Skin epidermis (tissue), 12 donors: ENCODE measurements at regions not wholly inside any gene's neighbourhood (a gene's known extent, or its start where the extent isn't known, plus 50 kb on each side); places are given as distances from the start of the nearest gene placed in this dataset.

Experiments
- H3K27ac ChIP-seq, 21 experiments: fragments of 200-600 bp; sonication (generic) in 11 of 21; one replicate each; pipeline ENCODE4 v1.5.0; 2020; ENCODE audit warnings: mild to moderate bottlenecking in 3 of 21, inconsistent platforms in 2 of 21, moderate library complexity in 2 of 21
- H3K4me3 ChIP-seq, 7 experiments: fragments of 200-600 bp; sonication (generic) in 2 of 7; one replicate each; pipeline ENCODE4 v1.5.0; 2020; ENCODE audit warnings: inconsistent platforms in 2 of 7, mild to moderate bottlenecking in 2 of 7, moderate library complexity in 1 of 7

GRCh38 chr2:60603533-60604190, 50.2 kb upstream of the BCL11A start:
- H3K4me3 ChIP-seq: no peak overlapping the region
- peak overlapping the region in 1 of 21 experiments; percentile 41 for H3K27ac ChIP-seq

DNA sequence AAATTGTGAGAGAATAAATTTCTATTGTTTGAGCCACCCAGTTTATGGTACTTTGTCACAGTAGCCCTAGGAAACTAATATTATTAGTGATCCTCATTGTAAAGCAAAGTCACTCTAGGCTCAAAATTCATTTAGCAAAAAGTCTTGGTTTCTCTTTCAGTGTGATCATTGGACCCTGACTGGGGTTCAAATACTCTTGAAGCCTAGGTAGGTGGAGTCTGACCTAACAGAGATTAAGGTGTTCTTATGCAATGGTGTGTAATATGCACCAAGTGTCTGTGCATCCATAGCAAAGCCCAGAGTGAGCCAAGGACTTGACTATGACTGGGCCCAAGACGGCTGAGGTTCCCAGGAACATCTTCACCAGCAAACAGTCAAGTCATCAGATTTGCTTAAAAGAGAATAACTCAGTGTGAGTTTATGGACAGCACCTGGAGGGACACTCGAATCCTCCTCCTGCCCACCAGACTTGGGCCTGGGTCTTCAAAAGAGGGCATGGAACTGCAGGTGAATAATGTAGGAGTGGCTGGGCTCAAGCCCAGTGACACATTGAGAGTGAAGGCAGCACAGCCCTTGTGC, 51.1 kb upstream of the BCL11A start:
- H3K27ac ChIP-seq: no peak overlapping the region
- no peak overlapping the region for H3K4me3 ChIP-seq

DNA sequence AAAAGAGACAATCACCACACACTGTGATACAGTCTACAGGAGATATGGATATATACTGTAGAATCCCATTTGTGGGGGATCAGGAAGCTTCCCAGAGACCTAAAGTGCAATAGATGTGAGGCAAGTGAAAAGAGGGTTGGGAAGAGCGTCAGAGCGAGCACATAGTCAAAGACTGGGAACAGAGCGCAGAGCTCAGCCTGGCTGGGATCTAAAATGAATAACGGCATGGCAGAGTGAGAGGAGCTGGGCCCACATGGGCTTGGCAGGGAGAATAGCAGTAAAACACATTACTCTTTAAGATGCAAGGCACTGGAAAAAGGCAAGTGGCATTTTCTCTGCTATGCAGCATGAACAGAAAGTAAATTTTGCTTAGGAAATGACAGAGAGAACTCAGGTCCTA, 52.4 kb upstream of the BCL11A start:
- Histone ChIP-seq H3K4me3 (no peak overlapping the region), H3K27ac (no peak overlapping the region)

- Histone ChIP-seq H3K4me3 (no peak overlapping the region), H3K27ac (no peak overlapping the region)
Measured at GRCh38 chr2:60608679-60609078, 55.2 kb upstream of the BCL11A start.

DNA sequence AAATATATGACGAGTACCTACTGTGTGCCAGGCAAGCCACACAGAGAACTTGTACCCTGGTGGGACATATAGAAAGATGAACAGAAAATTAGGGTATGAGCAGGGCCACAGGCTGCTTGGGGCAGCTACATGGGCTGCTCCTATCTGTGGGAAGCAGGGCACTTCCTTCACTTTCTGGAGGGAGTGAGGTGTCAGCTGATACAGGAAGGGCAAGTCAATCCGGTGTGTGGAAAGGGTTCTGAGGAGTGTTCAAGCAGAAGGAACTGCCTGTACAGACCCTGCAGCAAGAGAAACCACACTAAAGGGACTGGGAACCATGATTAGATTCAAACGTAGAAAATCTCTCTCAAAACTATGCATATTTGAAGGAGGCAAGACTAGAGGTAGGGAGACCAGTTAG, 58.6 kb upstream of the BCL11A start:
- H3K4me3 ChIP-seq: no peak overlapping the region
- H3K27ac ChIP-seq: no peak overlapping the region

DNA sequence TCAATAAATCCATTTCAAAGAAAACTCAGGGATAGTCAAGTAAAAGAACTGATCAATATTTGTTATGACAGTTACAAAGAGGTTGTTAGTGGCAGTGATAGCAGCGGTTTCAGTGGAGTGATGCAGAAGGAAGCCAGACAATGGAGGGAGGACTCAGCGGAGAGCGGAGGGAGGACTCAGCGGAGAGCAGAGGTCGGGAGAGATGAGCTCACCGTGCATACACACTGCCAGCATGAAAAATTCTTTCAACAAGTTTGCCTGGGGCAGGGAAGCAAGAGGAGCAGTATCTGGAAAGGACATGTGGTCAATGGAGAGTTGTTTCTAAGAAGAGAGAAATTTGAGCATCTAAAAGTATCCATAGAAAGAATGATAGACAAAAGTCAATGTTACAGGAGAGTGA, 60.9 kb upstream of the BCL11A start:
- no peak overlapping the region for H3K27ac ChIP-seq

DNA sequence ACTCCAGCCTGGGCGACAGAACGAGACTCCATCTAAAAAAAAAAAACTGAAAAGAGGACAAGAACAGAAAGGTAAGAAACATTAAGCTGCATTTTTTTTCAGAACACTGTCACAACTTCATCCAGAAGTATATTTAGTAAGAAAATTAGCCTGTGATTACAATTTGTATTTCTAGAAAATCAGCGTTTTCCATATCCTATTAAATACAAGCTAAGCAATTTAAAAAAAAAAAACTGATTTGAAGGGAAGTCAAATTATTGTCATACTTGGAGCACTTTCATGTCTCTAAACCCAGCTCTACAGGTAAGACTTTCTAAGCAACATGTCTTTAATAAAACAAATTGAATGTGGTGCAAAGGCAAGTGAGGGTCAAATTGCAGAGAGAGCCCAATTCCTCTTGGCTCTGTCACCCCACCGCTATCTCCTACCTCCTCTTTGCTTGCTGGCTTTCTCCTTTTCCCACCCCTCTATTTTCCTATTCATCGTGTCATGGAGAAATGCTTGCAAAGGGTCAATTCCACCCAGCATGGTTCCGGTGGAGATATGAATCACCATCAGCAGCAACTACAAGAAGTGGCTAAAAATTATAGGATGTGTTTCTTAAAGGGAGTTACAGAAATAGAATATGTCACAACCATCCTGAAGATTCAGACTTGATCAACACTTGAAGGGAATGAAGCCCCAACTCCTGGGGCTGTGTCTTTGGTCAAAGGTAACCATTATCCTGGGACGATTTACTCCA, 68.4 kb upstream of the BCL11A start:
- Histone ChIP-seq H3K4me3 (no peak overlapping the region), H3K27ac (no peak overlapping the region)

More for the DNA sequence above, 60.9 kb upstream of the BCL11A start:
- no peak overlapping the region for H3K4me3 ChIP-seq

DNA sequence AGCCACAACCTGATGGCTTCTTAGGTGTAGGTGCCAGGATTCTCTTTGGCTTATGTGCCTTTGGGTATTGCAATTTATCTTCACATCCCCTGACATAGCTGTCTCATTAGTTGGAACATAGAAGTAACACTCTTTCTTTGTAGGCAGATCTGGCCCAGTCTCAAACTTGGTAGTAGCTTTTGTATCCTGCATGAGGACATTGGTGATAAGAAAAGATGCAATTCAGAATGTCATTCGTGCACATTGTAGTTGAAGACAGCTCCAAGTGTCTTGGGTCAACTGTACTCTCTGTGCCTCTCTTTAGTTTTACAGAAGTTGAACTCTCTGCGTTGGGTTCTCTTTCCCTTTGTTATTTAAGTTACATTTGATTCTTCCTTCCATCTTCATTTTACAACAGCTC, 69.6 kb upstream of the BCL11A start:
- Histone ChIP-seq H3K4me3 (no peak overlapping the region), H3K27ac (no peak overlapping the region)

DNA sequence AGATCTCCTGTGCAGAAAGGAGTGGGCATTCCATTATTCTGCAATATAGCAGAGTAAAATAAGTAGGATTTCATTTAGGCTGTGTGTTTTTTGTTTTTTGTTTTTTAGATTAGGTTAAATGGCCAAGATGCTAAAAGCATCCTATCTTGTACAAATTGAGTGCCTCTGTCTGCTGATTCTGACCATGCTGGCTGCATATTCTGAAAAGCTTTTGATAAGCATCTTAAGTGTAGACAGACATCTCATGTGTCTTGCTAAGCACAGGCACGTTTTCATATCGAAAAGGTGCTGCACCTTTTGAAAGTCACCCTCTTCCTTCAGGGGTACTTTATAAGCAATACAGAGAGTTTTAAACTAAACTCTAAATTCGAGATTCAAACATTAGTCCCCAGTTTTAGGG, 74.0 kb upstream of the BCL11A start:
- no peak overlapping the region for H3K27ac ChIP-seq

GRCh38 chr2:60628026-60628425, 74.6 kb upstream of the BCL11A start:
- no peak overlapping the region for H3K27ac ChIP-seq
- H3K4me3 ChIP-seq: no peak overlapping the region

More for the DNA sequence above, 74.0 kb upstream of the BCL11A start:
- no peak overlapping the region for H3K4me3 ChIP-seq

- no peak overlapping the region for H3K27ac ChIP-seq
- no peak overlapping the region for H3K4me3 ChIP-seq
Measured at GRCh38 chr2:60628615-60629304, 75.3 kb upstream of the BCL11A start.

- Histone ChIP-seq H3K4me3 (no peak overlapping the region), H3K27ac (no peak overlapping the region)
Measured at GRCh38 chr2:60629305-60629662, 75.8 kb upstream of the BCL11A start.

DNA sequence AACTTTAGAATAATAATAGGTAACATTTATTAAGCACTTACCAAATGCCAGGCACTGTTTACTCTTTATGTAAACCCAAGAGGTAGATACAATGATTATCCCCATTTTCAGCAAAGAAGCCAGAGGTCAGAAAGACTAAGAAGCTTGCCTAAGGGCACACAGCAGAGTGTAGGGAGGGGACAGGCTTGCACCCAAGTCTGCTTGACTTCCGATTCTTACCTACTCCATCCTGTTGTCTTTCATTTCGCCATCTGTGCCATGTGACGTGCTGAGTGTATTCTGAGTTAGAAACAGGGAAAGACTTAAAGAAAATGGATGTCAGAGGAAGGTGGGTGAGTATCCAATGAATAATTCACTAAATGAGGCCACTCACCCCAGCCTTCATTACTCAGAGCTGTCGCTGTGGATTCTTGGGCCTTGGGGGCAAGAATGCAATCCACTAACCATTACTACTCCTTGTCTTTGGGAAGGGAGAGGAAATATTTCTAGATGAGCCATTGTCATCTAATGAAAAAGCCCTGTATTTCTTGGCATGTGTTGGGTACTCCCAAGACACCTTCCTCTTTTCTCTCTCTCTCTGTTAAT, 76.4 kb upstream of the BCL11A start:
- Histone ChIP-seq H3K4me3 (no peak overlapping the region), H3K27ac (no peak overlapping the region)

- Histone ChIP-seq H3K4me3 (no peak overlapping the region), H3K27ac (no peak overlapping the region)
Measured at GRCh38 chr2:60633615-60634014, 80.2 kb upstream of the BCL11A start.

- Histone ChIP-seq H3K4me3 (no peak overlapping the region), H3K27ac (no peak overlapping the region)
Measured at GRCh38 chr2:60634438-60634837, 81.0 kb upstream of the BCL11A start.

DNA sequence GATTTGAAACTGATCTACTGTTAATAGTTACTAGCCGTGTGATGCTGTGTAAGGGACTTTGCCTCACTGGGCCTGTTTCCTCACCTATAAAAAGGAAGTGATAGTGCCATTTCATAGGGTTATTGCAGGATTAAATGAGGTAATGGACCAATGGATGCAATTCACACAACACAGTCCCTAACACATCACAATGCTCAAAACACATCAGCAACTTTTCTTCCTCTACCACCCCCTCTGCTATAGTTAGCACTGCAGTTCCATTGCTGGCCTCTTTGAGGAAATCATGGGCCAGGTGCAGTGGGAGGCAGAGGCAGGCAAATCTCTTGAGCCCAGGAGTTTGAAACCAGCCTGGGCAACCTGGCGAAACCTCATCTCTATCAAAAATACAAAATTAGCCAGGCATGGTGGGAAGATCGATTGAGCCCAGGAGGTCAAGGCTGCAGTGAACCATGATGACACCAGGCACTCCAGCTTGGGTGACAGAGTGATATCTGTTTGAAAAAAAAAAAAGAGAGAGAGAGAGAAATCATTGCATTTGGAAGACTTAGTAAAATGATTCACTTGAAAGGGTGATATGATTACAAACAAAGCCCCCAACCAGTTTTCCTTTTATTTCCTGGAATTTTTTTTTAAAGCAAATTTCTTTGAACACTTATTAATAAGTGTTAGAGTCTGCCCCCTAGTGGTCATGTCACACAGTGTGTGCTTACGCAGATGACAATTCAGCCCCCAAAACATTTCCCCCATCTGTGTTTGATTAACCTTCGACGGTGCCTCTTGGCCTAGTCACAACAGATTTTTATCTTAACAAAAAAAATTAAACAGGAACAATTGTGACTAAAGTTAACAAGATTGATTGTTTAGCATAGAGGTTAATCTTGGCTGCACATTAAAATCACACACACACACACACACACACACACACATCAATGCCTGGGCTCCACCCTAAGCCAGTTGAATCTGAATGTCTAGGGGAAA, 88.6 kb upstream of the BCL11A start:
- no peak overlapping the region for H3K27ac ChIP-seq
- no peak overlapping the region for H3K4me3 ChIP-seq

DNA sequence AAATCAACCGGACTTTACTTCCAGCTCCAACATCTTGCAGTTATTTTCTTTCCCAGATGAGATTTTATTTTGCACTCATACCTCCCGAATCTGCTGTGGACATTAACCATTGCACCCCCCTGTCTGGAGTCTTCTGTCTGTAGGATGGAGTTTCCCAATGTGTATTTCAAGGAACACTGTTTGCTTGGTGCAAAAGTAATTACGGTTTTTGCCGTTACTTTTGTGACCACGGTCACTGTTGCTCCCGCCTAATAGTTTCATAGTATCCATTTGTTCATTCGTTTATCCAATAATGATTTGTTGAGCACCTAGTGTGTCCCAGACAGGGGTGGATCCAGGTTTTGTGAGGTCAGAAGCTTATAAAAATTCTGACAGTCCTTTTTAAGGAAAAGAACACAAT, 90.3 kb upstream of the BCL11A start:
- no peak overlapping the region for H3K4me3 ChIP-seq
- no peak overlapping the region for H3K27ac ChIP-seq

GRCh38 chr2:60644951-60645350, 91.5 kb upstream of the BCL11A start:
- Histone ChIP-seq H3K4me3 (no peak overlapping the region), H3K27ac (no peak overlapping the region)

GRCh38 chr2:60648191-60648590, 94.7 kb upstream of the BCL11A start:
- Histone ChIP-seq H3K4me3 (no peak overlapping the region), H3K27ac (no peak overlapping the region)
